Activated CD8-positive, alpha-beta memory T cell treated with anti-CD3 and anti-CD28 coated beads for 36 hours (primary cell): ENCODE measurements at regions not wholly inside any gene's neighbourhood (a gene's known extent, or its start where the extent isn't known, plus 50 kb on each side); places are given as distances from the start of the nearest gene placed in this dataset.
"Not testable (repeated sequence)": the region's sequence is repeated elsewhere in the genome, so short reads cannot be mapped to it uniquely, and the experiment has no call there.

Experiments
- CTCF ChIA-PET: fragments of 350-600 bp; sonication (Branson Sonifier 250); formaldehyde crosslinking; loops from one replicate; lab custom pipeline; 2021; ENCODE audit warnings: antibody characterized with exemption; lab: Charles Lee
- POLR2A ChIA-PET: fragments of 350-600 bp; sonication (Branson Sonifier 250); formaldehyde crosslinking; loops from one replicate; lab custom pipeline; 2021; ENCODE audit warnings: antibody characterized with exemption; lab: Charles Lee

GRCh38 chr5:107774316-107774715, 103.6 kb upstream of the EFNA5 start:
- ChIA-PET POLR2A (no interaction called here), CTCF (no interaction called here)

GRCh38 chr5:107773479-107773878, 102.7 kb upstream of the EFNA5 start:
- CTCF ChIA-PET, result no interaction called here
- POLR2A ChIA-PET, result no interaction called here

GRCh38 chr5:107772418-107773310, 101.9 kb upstream of the EFNA5 start:
- CTCF ChIA-PET, result no interaction called here
- POLR2A ChIA-PET, result no interaction called here

GRCh38 chr5:107771926-107772325, 101.2 kb upstream of the EFNA5 start:
- POLR2A ChIA-PET, result no interaction called here

GRCh38 chr5:107770051-107770450, 99.3 kb upstream of the EFNA5 start:
- ChIA-PET CTCF (no interaction called here), POLR2A (no interaction called here)

More at GRCh38 chr5:107771926-107772325, 101.2 kb upstream of the EFNA5 start:
- CTCF ChIA-PET, result no interaction called here

- CTCF ChIA-PET, result no interaction called here
These were observed 98.8 kb upstream of the EFNA5 start for GRCh38 chr5:107769519-107769918.

GRCh38 chr5:107766972-107767371, 96.2 kb upstream of the EFNA5 start:
- ChIA-PET CTCF (no interaction called here), POLR2A (no interaction called here)

More at GRCh38 chr5:107769519-107769918, 98.8 kb upstream of the EFNA5 start:
- POLR2A ChIA-PET, result no interaction called here

- CTCF ChIA-PET, result no interaction called here
These were observed 95.7 kb upstream of the EFNA5 start for GRCh38 chr5:107766439-107766838.

GRCh38 chr5:107765805-107766063, 95.0 kb upstream of the EFNA5 start:
- ChIA-PET POLR2A (interaction anchor here (0.7 kb wide), 1 partner anchor 31 kb away, joined by 5 read pairs; no protein-coding TSS in a partner anchor), CTCF (no interaction called here)

More at GRCh38 chr5:107766439-107766838, 95.7 kb upstream of the EFNA5 start:
- POLR2A ChIA-PET, result interaction anchor here (0.7 kb wide), 1 partner anchor 32 kb away, joined by 5 read pairs; no protein-coding TSS in a partner anchor

GRCh38 chr5:107764976-107765804, 94.5 kb upstream of the EFNA5 start:
- CTCF ChIA-PET, result no interaction called here
- POLR2A ChIA-PET, result no interaction called here

- ChIA-PET POLR2A (no interaction called here), CTCF (no interaction called here)
These were observed 93.5 kb upstream of the EFNA5 start for GRCh38 chr5:107764282-107764681.

- POLR2A ChIA-PET, result no interaction called here
- CTCF ChIA-PET, result no interaction called here
These were observed 82.7 kb upstream of the EFNA5 start for GRCh38 chr5:107753427-107753826.

- ChIA-PET POLR2A (no interaction called here), CTCF (interaction anchor here (0.6 kb wide), 1 partner anchor 371 kb away, joined by 3 read pairs; no protein-coding TSS in a partner anchor)
These were observed 73.9 kb upstream of the EFNA5 start for GRCh38 chr5:107744418-107745330.

- CTCF ChIA-PET, result no interaction called here
- POLR2A ChIA-PET, result no interaction called here
These were observed 72.8 kb upstream of the EFNA5 start for GRCh38 chr5:107743373-107744000.

GRCh38 chr5:107739661-107740060, 68.9 kb upstream of the EFNA5 start:
- ChIA-PET CTCF (no interaction called here), POLR2A (no interaction called here)

- POLR2A ChIA-PET, result no interaction called here
These were observed 65.9 kb upstream of the EFNA5 start for GRCh38 chr5:107736638-107737037.

GRCh38 chr5:107736089-107736488, 65.4 kb upstream of the EFNA5 start:
- CTCF ChIA-PET, POLR2A ChIA-PET: not testable (repeated sequence)

More at GRCh38 chr5:107736638-107737037, 65.9 kb upstream of the EFNA5 start:
- CTCF ChIA-PET, result no interaction called here

GRCh38 chr5:107735558-107735957, 64.8 kb upstream of the EFNA5 start:
- ChIA-PET CTCF (no interaction called here), POLR2A (no interaction called here)

- ChIA-PET POLR2A (no interaction called here), CTCF (no interaction called here)
These were observed 56.2 kb upstream of the EFNA5 start for GRCh38 chr5:107726896-107727295.
